ENCODE measurements at regions not wholly inside any gene's neighbourhood (a gene's known extent, or its start where the extent isn't known, plus 50 kb on each side); places are given as distances from the start of the nearest gene placed in this dataset.
"Not testable (repeated sequence)": the region's sequence is repeated elsewhere in the genome, so short reads cannot be mapped to it uniquely, and the experiment has no call there.

DNA sequence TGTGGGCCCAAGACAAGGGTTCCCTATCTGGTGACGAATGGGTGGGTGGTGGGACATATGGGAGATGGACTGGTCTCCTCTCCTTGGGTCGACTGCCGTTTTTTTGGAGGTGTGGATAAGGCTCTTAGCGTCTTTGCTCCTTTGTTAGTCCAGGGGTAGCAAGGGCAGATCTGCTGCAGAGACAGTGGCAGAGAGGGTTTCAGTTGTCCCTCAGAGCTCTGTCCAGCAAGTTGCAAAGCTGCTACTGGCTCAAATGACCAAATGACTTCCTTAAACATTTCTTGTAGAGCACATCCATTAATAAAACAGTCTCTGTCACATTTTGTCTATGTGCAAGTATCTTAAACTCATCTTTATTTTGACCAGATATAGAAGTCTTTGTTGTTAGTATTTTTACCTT, 508.0 kb upstream of the ADGRB3 start:
- no peak for TF ChIP-seq ZNF274 (IDR thresholded peaks at IDR 0.05; ENCODE audit: low read depth, low read length)
- no peak overlapping the region for H3K4me3 ChIP-seq (ENCODE audit: low read length)

DNA sequence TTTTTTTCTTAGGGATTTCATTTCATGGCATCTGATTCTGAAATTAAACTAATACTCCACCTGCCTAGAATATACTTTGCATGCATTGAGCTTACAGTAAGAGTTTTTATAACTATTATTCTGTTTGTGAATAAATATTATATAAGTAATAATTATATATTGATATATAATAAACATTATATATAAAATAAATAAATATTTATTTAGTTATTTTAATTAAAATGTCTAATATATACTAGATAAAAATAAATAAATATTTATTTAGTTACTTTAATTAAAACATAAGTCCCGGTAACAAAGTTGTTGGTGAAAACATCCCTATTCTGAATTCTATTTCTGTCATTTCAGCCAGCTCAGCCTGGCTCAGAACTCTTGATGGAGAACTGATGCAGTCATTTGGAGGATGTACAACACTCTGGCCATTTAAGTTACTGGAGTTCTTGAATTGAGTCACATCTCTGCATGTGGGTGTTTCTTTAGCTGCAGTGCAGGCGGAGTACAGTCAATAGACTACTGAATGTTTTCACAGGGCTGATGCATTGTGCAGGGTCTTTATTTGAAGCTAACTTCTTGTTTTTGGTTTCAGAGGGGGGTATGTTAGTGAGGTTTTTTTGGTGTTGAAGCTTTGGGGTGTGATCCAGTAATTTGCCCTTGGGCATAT, 508.9 kb upstream of the ADGRB3 start:
- no peak for TF ChIP-seq ZNF274 (IDR thresholded peaks at IDR 0.05; ENCODE audit: low read depth, low read length)

DNA sequence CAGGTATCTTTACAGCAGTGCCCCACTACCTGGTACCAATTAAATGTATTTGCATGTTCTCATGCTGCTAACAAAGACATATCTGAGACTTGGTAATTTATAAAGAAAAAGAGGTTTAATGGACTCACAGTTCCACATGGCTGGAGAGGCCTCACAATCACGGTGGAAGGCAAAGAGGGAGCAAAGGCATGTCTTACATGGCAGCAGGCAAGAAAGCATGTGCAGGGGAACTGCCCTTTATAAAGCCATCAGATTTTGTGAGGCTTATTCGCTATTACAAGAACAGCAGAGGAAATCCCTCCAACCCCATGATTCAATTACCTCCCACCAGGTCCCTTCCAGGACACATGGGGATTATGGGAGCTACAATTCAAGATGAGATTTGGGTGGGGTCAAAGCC, 512.1 kb upstream of the ADGRB3 start:
- not testable (repeated sequence) for H3K4me3 ChIP-seq (ENCODE audit: low read length)

More for the DNA sequence above, 508.9 kb upstream of the ADGRB3 start:
- H3K4me3 ChIP-seq (ENCODE audit: low read length) = no peak overlapping the region

DNA sequence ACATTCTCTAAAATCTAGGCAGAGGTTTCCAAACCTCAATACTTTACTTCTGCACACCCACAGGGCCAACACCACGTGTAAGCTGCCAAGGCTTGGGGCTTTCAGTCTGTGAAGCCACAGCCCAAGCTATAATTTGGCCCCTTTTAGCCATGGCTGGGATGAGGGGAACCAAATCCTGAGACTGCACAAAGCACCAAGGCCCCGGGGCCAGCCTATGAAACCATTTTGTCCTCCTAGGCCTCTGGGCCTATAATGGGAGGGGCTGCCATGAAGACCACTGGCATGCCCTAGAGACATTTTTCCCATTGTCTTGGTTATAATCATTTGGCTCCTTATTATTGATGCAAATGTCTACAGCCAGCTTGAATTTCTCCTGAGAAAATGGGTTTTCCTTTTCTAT, 513.0 kb upstream of the ADGRB3 start:
- H3K4me3 ChIP-seq (ENCODE audit: low read length) = no peak overlapping the region
- TF ChIP-seq ZNF274 (IDR thresholded peaks at IDR 0.05; ENCODE audit: low read depth, low read length) = no peak

DNA sequence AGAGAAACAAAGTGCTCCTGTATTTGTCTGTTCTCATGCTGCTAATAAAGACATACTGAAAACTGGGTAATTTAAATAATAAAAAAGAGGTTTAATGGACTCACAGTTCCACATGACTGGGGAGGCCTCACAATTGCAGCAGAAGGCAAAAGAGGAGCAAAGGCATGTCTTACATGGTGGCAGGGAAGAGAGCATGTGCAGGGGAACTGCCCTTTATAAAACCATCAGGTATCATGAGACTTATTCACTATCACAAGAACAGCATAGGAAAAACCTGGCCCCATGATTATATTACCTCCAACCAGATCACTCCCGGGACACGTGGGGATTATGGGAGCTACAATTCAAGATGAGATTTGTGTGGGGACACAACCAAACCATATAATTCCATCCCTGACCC, 514.1 kb upstream of the ADGRB3 start:
- H3K4me3 ChIP-seq (ENCODE audit: low read length) = not testable (repeated sequence)

DNA sequence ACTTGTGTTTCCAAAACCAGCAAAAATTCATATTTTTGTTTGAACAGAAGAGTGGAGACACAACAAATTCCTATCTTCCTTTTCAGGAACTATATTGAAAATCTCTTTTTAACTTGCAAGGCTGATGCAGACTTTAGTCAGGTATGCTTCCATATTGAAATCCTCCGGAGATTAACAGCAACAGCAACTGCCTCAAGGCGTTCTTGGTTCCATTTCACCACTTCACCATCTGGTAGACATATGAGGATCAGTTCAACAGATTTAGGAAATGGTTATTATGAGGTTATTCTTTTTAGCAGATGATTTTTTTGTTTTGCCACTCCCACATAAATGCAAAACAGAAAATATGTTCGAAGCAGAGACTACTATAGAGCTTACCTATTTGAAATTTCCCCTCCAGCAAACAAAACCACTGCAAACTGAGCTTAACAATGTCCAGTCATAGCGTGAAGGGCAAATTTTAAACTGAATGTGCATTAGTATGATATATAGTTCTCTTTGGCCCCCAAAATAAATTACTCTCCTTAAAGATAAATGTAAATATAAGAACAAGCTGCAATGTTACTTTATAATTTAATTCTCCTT, 520.5 kb upstream of the ADGRB3 start:
- TF ChIP-seq ZNF274 (IDR thresholded peaks at IDR 0.05; ENCODE audit: low read depth, low read length) = no peak
- H3K4me3 ChIP-seq (ENCODE audit: low read length) = no peak overlapping the region

DNA sequence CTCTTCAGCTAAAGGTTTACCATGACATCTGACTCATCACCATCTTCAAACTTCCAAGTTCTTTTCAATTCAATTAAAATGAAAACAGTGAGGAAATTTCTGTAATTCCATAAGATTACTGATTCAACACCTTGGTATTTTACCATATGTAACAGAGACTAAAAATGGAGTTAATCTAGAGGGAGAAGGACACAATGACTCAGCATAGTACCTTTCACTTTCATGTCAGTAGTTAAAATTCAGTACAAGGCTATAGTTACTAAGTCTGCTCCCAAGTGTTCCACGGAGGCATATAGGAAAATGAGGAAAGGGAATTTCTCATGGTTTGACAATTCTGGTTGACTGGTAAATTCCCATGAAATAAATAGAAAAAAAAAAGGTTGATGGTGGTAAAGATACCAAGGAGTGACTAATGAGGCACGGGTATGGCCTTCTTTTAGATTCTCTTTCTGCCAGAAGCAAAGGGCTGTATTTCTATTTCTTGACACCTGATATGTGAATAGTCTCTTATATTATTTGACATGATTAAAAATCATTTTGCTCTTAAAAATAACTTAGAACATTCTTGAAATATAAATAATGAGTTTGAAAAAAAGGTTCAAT, 526.7 kb upstream of the ADGRB3 start:
- no peak overlapping the region for H3K4me3 ChIP-seq (ENCODE audit: low read length)
- TF ChIP-seq ZNF274 (IDR thresholded peaks at IDR 0.05; ENCODE audit: low read depth, low read length) = no peak

DNA sequence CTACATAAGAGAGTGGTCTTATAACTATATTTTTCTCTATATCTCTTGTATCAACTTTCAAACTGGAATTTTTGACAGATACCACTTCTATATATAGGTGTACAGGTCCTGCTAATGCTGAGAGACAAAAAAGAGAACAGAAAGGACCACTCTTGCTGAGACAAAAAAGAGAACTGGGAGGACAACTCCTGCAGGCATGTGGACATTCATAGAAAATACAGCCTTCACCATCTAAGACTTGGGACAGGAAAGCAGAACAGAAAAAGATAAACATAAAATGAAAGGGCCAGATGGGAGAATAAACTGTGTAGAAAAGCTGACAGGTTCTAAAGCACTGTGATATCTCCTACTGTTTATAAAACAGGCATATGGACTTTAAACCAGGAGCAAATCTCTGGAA, 541.0 kb upstream of the ADGRB3 start:
- no peak for TF ChIP-seq ZNF274 (IDR thresholded peaks at IDR 0.05; ENCODE audit: low read depth, low read length)
- H3K4me3 ChIP-seq (ENCODE audit: low read length) = no peak overlapping the region

DNA sequence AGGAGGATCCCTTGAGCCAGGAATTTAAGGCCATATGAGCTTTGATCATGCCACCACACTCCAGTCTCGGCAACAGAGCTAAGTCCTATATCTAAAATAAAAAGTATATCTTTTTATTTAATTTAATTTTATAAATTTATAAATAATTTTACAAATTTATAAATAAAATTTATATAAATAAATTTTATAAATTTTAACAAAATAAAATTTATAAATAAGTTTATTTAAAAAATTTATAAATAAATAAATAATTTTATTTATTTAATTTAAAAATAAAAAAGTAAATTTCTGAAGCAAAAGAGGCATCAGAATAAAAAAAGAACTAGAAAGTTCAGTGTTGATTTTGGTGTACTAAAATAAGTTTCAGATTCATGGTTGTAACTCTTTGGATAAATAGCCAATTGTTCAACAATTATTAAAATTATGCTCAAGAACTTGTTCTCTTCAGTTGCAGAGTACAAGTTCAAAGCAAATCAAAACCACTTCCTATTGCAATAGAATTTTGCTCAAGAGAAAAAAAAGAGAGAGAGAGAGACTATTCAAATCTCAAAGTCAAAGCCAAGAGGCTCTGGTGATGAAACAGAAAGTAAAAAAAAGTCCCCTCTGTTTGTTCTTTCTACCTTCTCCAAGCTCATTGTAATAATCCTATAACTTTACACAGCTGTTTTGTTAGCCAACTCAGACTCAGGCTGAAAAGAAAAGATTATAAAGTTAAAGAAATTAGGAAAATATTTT, 547.5 kb upstream of the ADGRB3 start:
- no peak for TF ChIP-seq ZNF274 (IDR thresholded peaks at IDR 0.05; ENCODE audit: low read depth, low read length)
- no peak overlapping the region for H3K4me3 ChIP-seq (ENCODE audit: low read length)

DNA sequence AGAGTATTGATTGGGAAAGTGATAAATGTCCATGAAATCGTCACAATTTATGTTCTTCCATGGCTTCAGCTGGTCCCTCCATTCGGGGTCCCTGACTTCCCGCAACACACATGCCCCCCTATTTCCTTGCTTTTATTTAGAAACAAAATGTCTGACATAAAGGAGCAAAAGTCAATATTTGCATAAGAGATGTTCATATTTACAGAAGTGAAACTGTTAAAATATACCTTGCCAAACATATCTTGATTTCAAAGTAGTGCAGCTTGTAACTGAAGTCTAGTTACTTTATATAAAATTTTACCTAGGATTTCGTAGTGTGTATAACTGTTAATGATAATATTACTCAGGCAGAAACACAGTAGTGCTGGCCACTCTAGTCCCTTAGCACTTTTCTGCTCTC, 548.9 kb upstream of the ADGRB3 start:
- no peak overlapping the region for H3K4me3 ChIP-seq (ENCODE audit: low read length)
- TF ChIP-seq ZNF274 (IDR thresholded peaks at IDR 0.05; ENCODE audit: low read depth, low read length) = no peak

DNA sequence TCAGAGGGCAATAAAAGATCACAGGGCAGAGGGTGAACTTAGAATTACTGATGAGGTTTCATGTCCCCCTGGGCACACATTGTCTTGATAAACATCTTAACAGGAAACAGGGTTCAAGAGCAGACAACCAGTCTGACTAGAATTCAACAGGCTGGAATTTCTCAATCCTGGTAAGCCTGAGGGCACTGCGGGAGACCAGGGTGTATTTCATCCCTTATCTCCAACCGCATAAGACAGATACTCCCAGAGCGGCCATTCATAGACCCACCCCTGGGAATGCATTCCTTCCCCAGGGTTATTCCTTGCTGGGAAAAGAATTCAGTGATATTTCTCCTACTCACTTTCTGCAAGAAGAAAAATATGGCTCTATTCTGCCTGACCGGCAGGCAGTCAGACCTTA, 549.5 kb upstream of the ADGRB3 start:
- not testable (repeated sequence) for H3K4me3 ChIP-seq (ENCODE audit: low read length)

DNA sequence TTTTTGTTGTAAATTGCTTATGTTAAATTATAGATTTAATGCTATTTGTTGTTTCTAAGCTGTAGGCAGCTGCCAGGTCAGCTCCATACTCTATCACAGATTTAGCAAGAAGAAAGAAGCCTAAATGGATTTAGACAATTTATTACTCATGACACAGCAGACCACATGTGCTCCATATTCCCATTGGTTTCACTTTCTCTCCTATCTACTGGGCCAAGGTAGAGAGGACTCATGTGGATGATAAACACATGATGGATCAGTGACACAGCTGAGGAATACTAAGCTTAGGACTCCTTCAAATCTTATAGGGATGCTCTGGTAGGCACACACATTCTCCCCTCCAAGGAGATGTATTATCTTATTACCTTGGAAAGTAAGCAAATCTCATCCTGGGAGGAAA, 553.0 kb upstream of the ADGRB3 start:
- TF ChIP-seq ZNF274 (IDR thresholded peaks at IDR 0.05; ENCODE audit: low read depth, low read length) = no peak
- H3K4me3 ChIP-seq (ENCODE audit: low read length) = no peak overlapping the region

DNA sequence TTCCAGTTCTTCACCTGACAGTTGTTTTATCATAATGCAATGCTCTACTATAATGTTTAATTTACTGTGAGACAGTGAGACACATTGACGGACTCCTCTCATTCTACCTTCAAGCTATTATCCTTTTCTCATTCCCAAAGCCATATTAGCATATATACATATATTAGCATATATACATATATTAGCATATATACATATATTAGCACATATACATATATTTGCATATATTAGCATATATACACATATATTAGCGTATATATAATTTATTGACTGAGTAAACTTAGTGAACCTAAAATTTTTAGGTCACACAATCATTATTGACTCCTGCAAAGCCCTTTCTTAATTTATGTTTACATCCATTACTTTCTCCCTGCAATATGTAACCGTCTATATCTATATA, 555.0 kb upstream of the ADGRB3 start:
- no peak for TF ChIP-seq ZNF274 (IDR thresholded peaks at IDR 0.05; ENCODE audit: low read depth, low read length)
- no peak overlapping the region for H3K4me3 ChIP-seq (ENCODE audit: low read length)

DNA sequence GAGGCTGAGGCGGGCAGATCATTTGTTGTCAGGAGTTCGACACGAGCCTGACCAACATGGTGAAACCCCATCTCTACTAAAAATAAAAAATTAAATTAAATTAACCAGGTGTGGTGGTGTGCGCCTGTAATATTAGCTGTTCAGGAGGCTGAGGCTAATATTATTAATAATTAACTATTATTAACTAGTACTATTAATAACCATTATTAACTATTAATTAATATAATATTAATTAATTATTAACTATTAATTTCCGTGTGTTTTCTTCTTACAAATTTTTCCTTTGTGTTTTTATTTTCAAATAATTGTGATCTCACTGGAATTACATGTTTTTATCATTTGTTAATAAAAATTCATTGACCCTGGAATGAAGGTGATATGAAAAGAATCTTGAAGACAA, 557.4 kb upstream of the ADGRB3 start:
- H3K4me3 ChIP-seq (ENCODE audit: low read length) = no peak overlapping the region
- TF ChIP-seq ZNF274 (IDR thresholded peaks at IDR 0.05; ENCODE audit: low read depth, low read length) = no peak

DNA sequence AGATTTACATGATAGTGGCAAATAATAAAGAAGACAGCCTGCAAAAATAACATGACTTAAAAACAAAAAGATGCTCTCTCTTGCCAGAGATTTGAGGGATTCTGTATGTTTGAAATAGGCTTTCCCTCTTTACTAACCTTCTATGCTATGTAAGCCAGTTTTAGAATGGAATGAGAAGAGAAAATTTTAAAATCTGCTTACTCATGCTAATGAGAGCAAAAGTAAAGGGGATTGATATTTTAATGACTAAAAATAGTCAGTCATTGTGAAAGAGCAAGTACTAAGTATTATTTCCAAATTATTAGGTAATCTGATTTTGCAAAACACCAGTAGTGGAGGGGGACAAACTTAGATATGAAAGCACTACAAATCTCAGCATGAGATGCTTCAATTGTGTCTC, 563.3 kb upstream of the ADGRB3 start:
- TF ChIP-seq ZNF274 (IDR thresholded peaks at IDR 0.05; ENCODE audit: low read depth, low read length) = no peak
- no peak overlapping the region for H3K4me3 ChIP-seq (ENCODE audit: low read length)

Measured in GM08714 (cell line).